HEK293 (cell line): ENCODE measurements at regions not wholly inside any gene's neighbourhood (a gene's known extent, or its start where the extent isn't known, plus 50 kb on each side); places are given as distances from the start of the nearest gene placed in this dataset.

Experiments
- CTCF ChIA-PET: fragments of 350-600 bp; formaldehyde crosslinking; extraction: SDS; loops from one replicate; lab custom pipeline; 2021; ENCODE audit warnings: antibody characterized with exemption; lab: Yijun Ruan, JAX
- POLR2A ChIA-PET: fragments of 300-600 bp; formaldehyde crosslinking; extraction: SDS; loops from one replicate; lab custom pipeline; 2020; ENCODE audit warnings: antibody characterized with exemption, inconsistent platforms; lab: Yijun Ruan, JAX
- H3K27ac ChIP-seq: fragments of 200-500 bp; sonication (Bioruptor generic); 2 replicates; pipeline ENCODE4 v1.5.1; 2014; ENCODE audit warnings: low read depth, low read length, control low read depth, inconsistent platforms; ENCODE audit errors: extremely low read depth
- H3K36me3 ChIP-seq, 2 experiments: fragments of 200-500 bp in 1 of 2; sonication (Bioruptor generic) in 1 of 2; 1 replicate in 1 of 2; 2 replicates in 1 of 2; pipeline ENCODE4 v1.5.1; 2014 to 2017; ENCODE audit warnings: inconsistent platforms in 2 of 2, low read length in 2 of 2; ENCODE audit not compliant: control insufficient read depth in 2 of 2, insufficient read depth in 1 of 2
- H3K4me1 ChIP-seq: fragments of 200-500 bp; sonication (Bioruptor generic); 2 replicates; pipeline ENCODE4 v1.5.1; 2014; ENCODE audit warnings: mild to moderate bottlenecking, low read length, inconsistent platforms; ENCODE audit not compliant: control insufficient read depth, insufficient read depth
- H3K4me3 ChIP-seq: 2 replicates; pipeline ENCODE4 v1.5.1; 2011; ENCODE audit warnings: low read depth, mild to moderate bottlenecking, control low read depth, low read length, moderate library complexity
- H3K9me3 ChIP-seq: fragments of 200-500 bp; sonication (Bioruptor generic); 2 replicates; pipeline ENCODE4 v1.5.1; 2014; ENCODE audit warnings: low read depth, low read length, inconsistent platforms; ENCODE audit not compliant: control insufficient read depth, insufficient read depth
- HIC1 ChIP-seq: fragments of 450-650 bp; formaldehyde crosslinking; IDR thresholded peaks from 2 replicates; pipeline ENCODE4 v1.5.1; 2016; ENCODE audit warnings: missing biosample characterization, missing genetic modification characterization
- MZF1 ChIP-seq: fragments of 450-650 bp; formaldehyde crosslinking; IDR thresholded peaks from 2 replicates; pipeline ENCODE4 v1.5.1; 2017; ENCODE audit warnings: missing biosample characterization, missing genetic modification characterization, borderline replicate concordance
- PATZ1 ChIP-seq: fragments of 450-650 bp; formaldehyde crosslinking; IDR thresholded peaks from 2 replicates; pipeline ENCODE4 v1.5.1; 2016; ENCODE audit warnings: missing biosample characterization, missing genetic modification characterization
- ZBTB8A ChIP-seq: fragments of 450-650 bp; formaldehyde crosslinking; IDR thresholded peaks from 2 replicates; pipeline ENCODE4 v1.5.1; 2016; ENCODE audit warnings: missing biosample characterization, missing genetic modification characterization
- ZFP37 ChIP-seq: fragments of 450-650 bp; formaldehyde crosslinking; IDR thresholded peaks from 2 replicates; pipeline ENCODE4 v1.5.1; 2016; ENCODE audit warnings: missing biosample characterization, missing genetic modification characterization
- ZNF157 ChIP-seq: fragments of 450-650 bp; formaldehyde crosslinking; IDR thresholded peaks from 2 replicates; pipeline ENCODE4 v1.5.1; 2016; ENCODE audit warnings: missing biosample characterization, missing genetic modification characterization
- ZNF23 ChIP-seq: fragments of 450-650 bp; formaldehyde crosslinking; IDR thresholded peaks from 2 replicates; pipeline ENCODE4 v1.5.1; 2016; ENCODE audit warnings: missing biosample characterization, missing genetic modification characterization, borderline replicate concordance
- ZNF248 ChIP-seq: fragments of 450-650 bp; formaldehyde crosslinking; IDR thresholded peaks from 2 replicates; pipeline ENCODE4 v1.5.1; 2017; ENCODE audit warnings: missing biosample characterization, missing genetic modification characterization
- ZNF280D ChIP-seq: fragments of 450-650 bp; formaldehyde crosslinking; IDR thresholded peaks from 2 replicates; pipeline ENCODE4 v1.5.1; 2016; ENCODE audit warnings: missing biosample characterization, missing genetic modification characterization
- ZNF350 ChIP-seq: fragments of 450-650 bp; formaldehyde crosslinking; IDR thresholded peaks from 2 replicates; pipeline ENCODE4 v1.5.0; 2017; ENCODE audit warnings: missing biosample characterization, mild to moderate bottlenecking, missing genetic modification characterization
- ZNF645 ChIP-seq: fragments of 450-650 bp; formaldehyde crosslinking; IDR thresholded peaks from 2 replicates; pipeline ENCODE4; 2016; ENCODE audit warnings: missing biosample characterization, missing genetic modification characterization
- ZNF707 ChIP-seq: fragments of 450-650 bp; formaldehyde crosslinking; IDR thresholded peaks from 2 replicates; pipeline ENCODE4 v1.5.1; 2016; ENCODE audit warnings: missing biosample characterization, missing genetic modification characterization
- ZNF747 ChIP-seq: fragments of 450-650 bp; formaldehyde crosslinking; IDR thresholded peaks from 2 replicates; pipeline ENCODE4 v1.5.1; 2016; ENCODE audit warnings: missing biosample characterization, missing genetic modification characterization
- ZNF768 ChIP-seq: fragments of 450-650 bp; formaldehyde crosslinking; IDR thresholded peaks from 2 replicates; pipeline ENCODE4 v1.5.1; 2018; ENCODE audit warnings: missing biosample characterization, mild to moderate bottlenecking, missing genetic modification characterization
- ZXDB ChIP-seq: fragments of 450-650 bp; formaldehyde crosslinking; IDR thresholded peaks from 2 replicates; pipeline ENCODE4 v1.5.1; 2016; ENCODE audit warnings: missing biosample characterization, missing genetic modification characterization

- TF ChIP-seq ZNF23 (tag by site-specific recombination) (no peak), ZNF280D (tag by site-specific recombination) (no peak), ZNF248 (tag by site-specific recombination) (no peak), ZBTB8A (no peak), ZFP37 (tag by site-specific recombination) (no peak), MZF1 (no peak), ZNF157 (no peak), ZNF350 (tag by site-specific recombination) (no peak), ZNF707 (tag by site-specific recombination) (no peak), PATZ1 (tag by site-specific recombination) (no peak), ZNF645 (tag by site-specific recombination) (no peak), HIC1 (tag by site-specific recombination) (no peak)
- CTCF ChIA-PET, result interaction anchor here (0.5 to 0.7 kb wide), 2 partner anchors 408 to 927 kb away, joined by 3 read pairs; no protein-coding TSS in a partner anchor
- POLR2A ChIA-PET, result no interaction called here
Observed at GRCh38 chrX:40189637-40190036, 91.9 kb upstream of the BCOR start.

GRCh38 chrX:40188573-40189417 is 91.0 kb upstream of the BCOR start:
- no peak overlapping the region for H3K4me3 ChIP-seq
- no peaks in the 10 kb centered on the region for H3K4me1 ChIP-seq
- ChIA-PET POLR2A (no interaction called here), CTCF (interaction anchor here (0.5 to 1.2 kb wide), 4 partner anchors 9 to 950 kb away, joined by 3 to 4 read pairs (median 3); no protein-coding TSS in a partner anchor)
- no peaks in the 10 kb centered on the region for H3K36me3 ChIP-seq
- no peak for TF ChIP-seq ZNF747 (tag by site-specific recombination)
- TF ChIP-seq ZXDB, result no peak
- 0 out of 2 replicates have a peak, but pooled peaks have one; percentile 22 for TF ChIP-seq ZNF768
- H3K27ac ChIP-seq, result no peak overlapping the region
- H3K9me3 ChIP-seq, result no peaks in the 10 kb centered on the region

More at GRCh38 chrX:40189637-40190036, 91.9 kb upstream of the BCOR start:
- no peaks in the 10 kb centered on the region for H3K9me3 ChIP-seq
- no peaks in the 10 kb centered on the region for H3K4me1 ChIP-seq
- no peak overlapping the region for H3K4me3 ChIP-seq
- H3K36me3 ChIP-seq, result no peaks in the 10 kb centered on the region
- H3K27ac ChIP-seq, result no peak overlapping the region
